Large intestine (tissue), 3 donors: ENCODE measurements at regions not wholly inside any gene's neighbourhood (a gene's known extent, or its start where the extent isn't known, plus 50 kb on each side); places are given as distances from the start of the nearest gene placed in this dataset.

Experiments
- DNase-seq, 2 donors: peaks; one replicate each; pipeline versions ENCODE4 v3.0.0 to v3.0.0-alpha.2; 2013
- H3K27ac ChIP-seq: one replicate; pipeline ENCODE4 v1.5.1; 2013; ENCODE audit warnings: low read length
- H3K27me3 ChIP-seq: 2 replicates; pipeline ENCODE4 v1.6.1; 2013; ENCODE audit warnings: low read length; ENCODE audit not compliant: control insufficient read depth, insufficient read depth
- H3K36me3 ChIP-seq: 2 replicates; pipeline ENCODE4 v1.6.1; 2013; ENCODE audit warnings: low read length; ENCODE audit not compliant: control insufficient read depth, insufficient read depth
- H3K4me1 ChIP-seq: one replicate; pipeline ENCODE4 v1.6.1; 2013; ENCODE audit warnings: low read length; ENCODE audit not compliant: control insufficient read depth, insufficient read depth
- H3K4me3 ChIP-seq: one replicate; pipeline ENCODE4 v1.5.1; 2013; ENCODE audit warnings: low read length
- H3K9me3 ChIP-seq: one replicate; pipeline ENCODE4 v1.6.1; 2013; ENCODE audit warnings: mild to moderate bottlenecking, low read depth, low read length, moderate library complexity; ENCODE audit not compliant: control insufficient read depth
- WGBS: methylation state at CpG from one replicate; pipeline ENCODE4 v1.1.5; 2013; ENCODE audit warnings: low lambda C conversion rate; ENCODE audit not compliant: insufficient coverage; 5-methylcytosine and 5-hydroxymethylcytosine counted together

GRCh38 chr5:98099448-98100105 lies 673.9 kb upstream of the RGMB start:
- Histone ChIP-seq H3K4me1 (no peaks in the 10 kb centered on the region), H3K36me3 (no peaks in the 10 kb centered on the region), H3K4me3 (no peak overlapping the region), H3K27me3 (no peaks in the 10 kb centered on the region), H3K9me3 (no peaks in the 10 kb centered on the region), H3K27ac (no peak overlapping the region)
- WGBS = 87% methylated on average over 3 of the region's 3 CpGs
- DNase-seq = no peak

DNA sequence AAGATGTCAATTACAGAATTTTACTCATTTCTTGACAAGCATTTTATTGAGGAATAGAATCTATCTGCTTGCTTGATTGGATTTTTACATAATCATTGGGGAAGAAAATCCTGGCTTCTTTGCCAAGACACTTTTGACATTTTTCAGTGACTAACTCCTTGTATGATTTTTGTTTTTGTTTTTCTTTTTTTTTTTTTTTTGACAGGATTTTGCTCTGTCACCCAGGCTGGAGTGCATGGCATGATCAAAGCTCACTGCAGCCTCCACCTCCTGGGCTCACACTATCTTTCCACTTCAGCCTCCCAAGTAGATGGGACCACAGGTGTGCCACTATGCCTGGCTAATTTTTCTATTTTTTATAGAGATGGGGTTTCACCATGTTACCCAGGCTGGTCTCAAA lies 672.3 kb upstream of the RGMB start:
- H3K9me3 ChIP-seq = no peaks in the 10 kb centered on the region
- no peaks in the 10 kb centered on the region for H3K36me3 ChIP-seq
- DNase-seq = no peak
- H3K27me3 ChIP-seq = no peaks in the 10 kb centered on the region
- no peak overlapping the region for H3K4me3 ChIP-seq
- H3K27ac ChIP-seq = no peak overlapping the region
- no peaks in the 10 kb centered on the region for H3K4me1 ChIP-seq

DNA sequence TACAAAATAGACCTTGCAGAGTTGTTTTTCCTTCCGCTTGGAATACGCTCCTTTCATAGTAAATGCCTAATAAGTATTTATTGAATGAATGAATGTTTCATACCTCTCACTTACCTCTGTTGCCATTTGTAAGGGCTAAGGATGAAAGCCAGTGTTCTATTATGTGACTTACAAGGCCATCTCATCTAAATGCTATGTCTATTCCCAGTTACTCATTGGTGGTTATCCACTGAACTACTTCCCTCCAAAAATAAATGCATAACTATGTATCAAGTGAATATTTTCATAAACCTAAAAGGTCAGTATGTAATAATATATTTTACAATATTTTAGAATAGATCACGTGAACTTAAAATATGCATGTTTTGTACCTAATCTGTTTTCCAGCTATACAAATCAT lies 670.5 kb upstream of the RGMB start:
- no peak overlapping the region for H3K4me3 ChIP-seq
- H3K36me3 ChIP-seq = no peaks in the 10 kb centered on the region
- no peaks in the 10 kb centered on the region for H3K9me3 ChIP-seq
- no peak for DNase-seq
- no peaks in the 10 kb centered on the region for H3K27me3 ChIP-seq
- WGBS = 33% methylated on average over 3 of the region's 3 CpGs
- no peaks in the 10 kb centered on the region for H3K4me1 ChIP-seq
- H3K27ac ChIP-seq = no peak overlapping the region

DNA sequence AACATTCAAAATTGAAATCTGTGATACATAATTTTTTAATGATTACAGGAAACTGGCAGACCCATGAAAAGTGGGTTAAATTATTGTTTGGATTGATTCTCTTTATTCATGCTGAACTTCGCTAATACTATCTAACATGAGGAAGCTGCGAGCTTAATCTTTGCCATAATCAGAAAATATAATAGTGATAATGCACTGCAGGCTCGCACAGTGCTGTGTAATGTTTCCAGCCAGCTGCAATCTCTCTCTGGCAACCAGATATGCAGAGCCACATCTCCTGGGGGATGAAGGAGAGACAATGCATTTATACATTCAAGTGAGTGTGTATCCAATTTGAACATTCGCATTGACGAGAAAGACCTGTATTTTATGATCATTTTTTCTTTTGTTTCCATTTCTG lies 669.7 kb upstream of the RGMB start:
- Histone ChIP-seq H3K27me3 (no peaks in the 10 kb centered on the region), H3K9me3 (no peaks in the 10 kb centered on the region), H3K4me3 (no peak overlapping the region), H3K27ac (no peak overlapping the region), H3K4me1 (no peaks in the 10 kb centered on the region), H3K36me3 (no peaks in the 10 kb centered on the region)
- DNase-seq = no peak
- WGBS = no CpG with 5 or more reads among the region's 5 CpGs

- H3K4me1 ChIP-seq = no peaks in the 10 kb centered on the region
- no CpG with 5 or more reads among the region's 3 CpGs for WGBS
- H3K36me3 ChIP-seq = no peaks in the 10 kb centered on the region
- H3K9me3 ChIP-seq = no peaks in the 10 kb centered on the region
- H3K27me3 ChIP-seq = no peaks in the 10 kb centered on the region
- DNase-seq = no peak
- no peak overlapping the region for H3K4me3 ChIP-seq
- no peak overlapping the region for H3K27ac ChIP-seq
Observed at GRCh38 chr5:98104454-98105188, 668.8 kb upstream of the RGMB start.

- Histone ChIP-seq H3K36me3 (no peaks in the 10 kb centered on the region), H3K9me3 (no peaks in the 10 kb centered on the region), H3K27ac (no peak overlapping the region), H3K4me1 (no peaks in the 10 kb centered on the region), H3K4me3 (no peak overlapping the region), H3K27me3 (no peaks in the 10 kb centered on the region)
- WGBS = 67% methylated on average over 4 of the region's 6 CpGs
- no peak for DNase-seq
Observed at GRCh38 chr5:98105681-98106080, 667.8 kb upstream of the RGMB start.

DNA sequence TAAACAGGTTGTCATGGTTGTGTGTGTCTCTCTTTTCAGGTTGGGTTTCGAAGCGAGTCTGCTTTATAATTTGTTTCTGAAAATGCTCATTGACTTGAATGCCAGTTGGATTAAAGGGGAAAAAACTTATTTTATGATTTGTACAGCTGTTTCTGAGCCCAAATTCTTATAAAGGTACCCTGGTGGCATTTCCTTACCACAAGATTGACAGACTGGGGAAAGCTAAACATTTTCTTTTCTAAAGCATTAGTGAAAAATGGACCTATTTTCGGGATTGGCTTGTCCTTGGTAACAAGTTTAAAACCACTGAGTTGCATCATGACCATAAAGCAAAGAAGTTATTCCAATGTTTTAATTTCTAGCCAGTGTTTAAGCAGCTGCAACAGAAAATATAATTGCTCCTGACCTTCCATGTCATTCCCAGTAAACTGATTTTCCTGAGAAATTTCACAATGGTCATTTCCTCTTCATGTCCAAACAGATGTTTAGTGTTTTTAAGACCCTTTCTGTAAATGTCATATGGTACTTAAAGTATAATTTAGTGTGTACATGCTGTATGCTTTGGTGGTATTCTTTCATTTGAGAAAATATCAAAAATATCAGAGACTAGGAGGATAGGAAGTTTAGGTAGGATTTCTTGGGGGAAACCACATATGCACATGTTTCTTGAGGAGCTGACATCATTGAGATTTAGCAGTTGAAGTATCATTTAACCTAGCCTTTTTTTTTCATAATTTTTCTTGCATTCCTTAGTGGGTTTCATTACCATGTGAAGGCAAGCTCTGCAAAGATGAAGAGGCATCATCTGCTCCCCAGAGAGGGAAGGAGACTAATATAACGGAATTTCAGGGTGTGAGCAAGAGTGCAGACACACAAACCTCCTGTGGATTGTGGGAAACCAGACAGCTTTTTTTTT lies 667.1 kb upstream of the RGMB start:
- no peaks in the 10 kb centered on the region for H3K9me3 ChIP-seq
- no peak overlapping the region for H3K4me3 ChIP-seq
- H3K27me3 ChIP-seq = no peaks in the 10 kb centered on the region
- DNase-seq = no peak
- no peaks in the 10 kb centered on the region for H3K36me3 ChIP-seq
- no peak overlapping the region for H3K27ac ChIP-seq
- 100% methylated on average over 1 of the region's 4 CpGs for WGBS
- H3K4me1 ChIP-seq = no peaks in the 10 kb centered on the region

GRCh38 chr5:98108497-98108896 lies 665.0 kb upstream of the RGMB start:
- no CpG with 5 or more reads among the region's 1 CpG for WGBS
- Histone ChIP-seq H3K4me3 (no peak overlapping the region), H3K27ac (no peak overlapping the region), H3K27me3 (no peaks in the 10 kb centered on the region), H3K36me3 (no peaks in the 10 kb centered on the region), H3K9me3 (no peaks in the 10 kb centered on the region), H3K4me1 (no peaks in the 10 kb centered on the region)
- DNase-seq = no peak

DNA sequence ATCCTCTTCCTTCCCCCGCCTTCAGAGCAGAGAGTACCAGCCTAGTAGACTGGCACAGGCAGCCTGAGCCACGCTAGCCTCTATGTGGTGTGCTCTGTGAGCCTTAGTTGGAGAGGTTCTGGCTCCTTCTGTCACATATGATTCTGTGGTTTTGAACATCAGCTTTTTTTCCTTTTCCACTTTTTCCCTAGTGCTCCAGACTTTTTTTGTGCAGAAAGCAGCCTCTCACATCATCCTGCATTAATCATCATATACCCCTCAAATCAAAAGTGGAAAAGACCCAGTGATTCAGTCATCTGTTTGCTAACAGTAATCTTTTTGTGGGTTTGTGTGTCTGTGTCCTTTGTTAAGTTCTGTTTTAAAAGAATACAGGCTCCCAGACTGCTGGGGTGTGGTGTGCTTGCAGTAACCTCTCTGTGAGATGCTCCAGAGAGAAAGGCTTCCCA lies 663.9 kb upstream of the RGMB start:
- Histone ChIP-seq H3K4me1 (no peaks in the 10 kb centered on the region), H3K27ac (no peak overlapping the region), H3K36me3 (no peaks in the 10 kb centered on the region), H3K4me3 (no peak overlapping the region), H3K27me3 (no peaks in the 10 kb centered on the region), H3K9me3 (no peaks in the 10 kb centered on the region)
- no CpG with 5 or more reads among the region's 2 CpGs for WGBS
- no peak for DNase-seq

- H3K27ac ChIP-seq = no peak overlapping the region
- no peak overlapping the region for H3K4me3 ChIP-seq
- DNase-seq = peak; percentile 2 to 31
- H3K9me3 ChIP-seq = no peaks in the 10 kb centered on the region
- H3K4me1 ChIP-seq = no peaks in the 10 kb centered on the region
- H3K27me3 ChIP-seq = no peaks in the 10 kb centered on the region
- WGBS = no CpG with 5 or more reads among the region's 4 CpGs
- H3K36me3 ChIP-seq = no peaks in the 10 kb centered on the region
Observed at GRCh38 chr5:98110282-98110691, 663.2 kb upstream of the RGMB start.
